Caco-2 (cell line): ENCODE measurements at regions not wholly inside any gene's neighbourhood (a gene's known extent, or its start where the extent isn't known, plus 50 kb on each side); places are given as distances from the start of the nearest gene placed in this dataset.

Source experiments
- BruUV-seq: library from RNA; stranded (reverse); fragments of 400-500 nt; replicated peaks from 2 replicates; lab custom pipeline; 2021; lab: Mats Ljungman, UMichigan
- CTCF ChIA-PET: fragments of 300-600 bp; sonication (Branson Sonifier 250); formaldehyde crosslinking; loops from one replicate; lab custom pipeline; 2022; ENCODE audit warnings: antibody characterized with exemption; lab: Charles Lee
- POLR2A ChIA-PET: fragments of 300-600 bp; sonication (Branson Sonifier 250); formaldehyde crosslinking; loops from one replicate; lab custom pipeline; 2022; ENCODE audit warnings: antibody characterized with exemption; lab: Charles Lee
- DNase-seq, 2 experiments: peaks; one replicate each; pipeline versions ENCODE4 v3.0.0 to v3.0.0-alpha.2; 2020 to 2022
- H3K27me3 ChIP-seq: replicated peaks from 2 replicates; pipeline ENCODE4 v1.6.0; 2011; ENCODE audit warnings: low read length; ENCODE audit not compliant: control insufficient read depth, insufficient read depth
- H3K36me3 ChIP-seq: 2 replicates; pipeline ENCODE4 v1.5.1; 2011; ENCODE audit warnings: low read length; ENCODE audit not compliant: control insufficient read depth, insufficient read depth
- H3K4me1 ChIP-seq: fragments of 250-450 bp; sonication (Bioruptor Pico); 2 replicates; pipeline ENCODE4 v1.5.1; 2020; ENCODE audit warnings: mild to moderate bottlenecking
- H3K4me3 ChIP-seq: 2 replicates; pipeline ENCODE4 v1.5.1; 2011; ENCODE audit warnings: low read depth, mild to moderate bottlenecking, control low read depth, low read length
- H3K9me3 ChIP-seq: fragments of 250-450 bp; sonication (Bioruptor Pico); 2 replicates; pipeline ENCODE4 v1.5.1; 2020; ENCODE audit warnings: mild to moderate bottlenecking, moderate library complexity
- H3K27ac Mint-ChIP-seq: one replicate; pipeline ENCODE4 v1.8.0; 2022; ENCODE audit warnings: mixed read lengths; ENCODE audit not compliant: unreplicated experiment
- H3K27me3 Mint-ChIP-seq: one replicate; pipeline ENCODE4 v1.8.0; 2022; ENCODE audit warnings: mixed read lengths; ENCODE audit not compliant: insufficient read depth, unreplicated experiment
- H3K36me3 Mint-ChIP-seq: one replicate; pipeline ENCODE4 v1.8.0; 2022; ENCODE audit warnings: mild to moderate bottlenecking, mixed read lengths; ENCODE audit not compliant: insufficient read depth, unreplicated experiment
- H3K4me1 Mint-ChIP-seq: one replicate; pipeline ENCODE4 v1.8.0; 2022; ENCODE audit warnings: low read depth, mixed read lengths; ENCODE audit not compliant: unreplicated experiment
- H3K4me3 Mint-ChIP-seq: one replicate; pipeline ENCODE4 v1.8.0; 2022; ENCODE audit warnings: mild to moderate bottlenecking, moderate library complexity, mixed read lengths; ENCODE audit not compliant: unreplicated experiment
- H3K9me3 Mint-ChIP-seq: one replicate; pipeline ENCODE4 v1.8.0; 2022; ENCODE audit warnings: mixed read lengths; ENCODE audit not compliant: unreplicated experiment
- intact Hi-C: fragments of 100-400 bp; cut with micrococcal nuclease; formaldehyde crosslinking; loops from one replicate; pipeline ENCODE4 v1.10.0; 2022; ENCODE audit not compliant: unreplicated experiment
- TF ChIP-seq, protein P1 (sequence below), 2 experiments: fragments of 200-600 bp in 1 of 2; IDR thresholded peaks; 1 replicate in 1 of 2; 2 replicates in 1 of 2; pipeline versions ENCODE4 v1.5.1 to v1.8.0; 2011 to 2022; ENCODE audit warnings: antibody characterized with exemption in 1 of 2, control low read depth in 1 of 2, inconsistent platforms in 1 of 2, low read depth in 1 of 2, low read length in 1 of 2, mild to moderate bottlenecking in 1 of 2, moderate library complexity in 1 of 2; ENCODE audit not compliant: insufficient read depth in 1 of 2, severe bottlenecking in 1 of 2, unreplicated experiment in 1 of 2

GRCh38 chr12:13652105-13652504, 329.3 kb downstream of the GRIN2B start:
- DNase-seq = no peak
- no peaks in the 10 kb centered on the region for H3K36me3 ChIP-seq
- Mint-ChIP-seq H3K27me3 (no peaks in the 10 kb centered on the region), H3K36me3 (peaks cover 6% of the 10 kb centered on the region), H3K27ac (no peak overlapping the region), H3K4me3 (no peak overlapping the region), H3K4me1 (no peaks in the 10 kb centered on the region), H3K9me3 (no peaks in the 10 kb centered on the region)
- no peaks in the 10 kb centered on the region for H3K9me3 ChIP-seq
- ChIA-PET POLR2A (no interaction called here), CTCF (interaction anchor here (0.6 kb wide), 1 partner anchor 9 kb away, joined by 3 read pairs; no protein-coding TSS in a partner anchor)
- H3K27me3 ChIP-seq = no peaks in the 10 kb centered on the region
- intact Hi-C loops = no loop called here
- TF ChIP-seq, protein P1, sequence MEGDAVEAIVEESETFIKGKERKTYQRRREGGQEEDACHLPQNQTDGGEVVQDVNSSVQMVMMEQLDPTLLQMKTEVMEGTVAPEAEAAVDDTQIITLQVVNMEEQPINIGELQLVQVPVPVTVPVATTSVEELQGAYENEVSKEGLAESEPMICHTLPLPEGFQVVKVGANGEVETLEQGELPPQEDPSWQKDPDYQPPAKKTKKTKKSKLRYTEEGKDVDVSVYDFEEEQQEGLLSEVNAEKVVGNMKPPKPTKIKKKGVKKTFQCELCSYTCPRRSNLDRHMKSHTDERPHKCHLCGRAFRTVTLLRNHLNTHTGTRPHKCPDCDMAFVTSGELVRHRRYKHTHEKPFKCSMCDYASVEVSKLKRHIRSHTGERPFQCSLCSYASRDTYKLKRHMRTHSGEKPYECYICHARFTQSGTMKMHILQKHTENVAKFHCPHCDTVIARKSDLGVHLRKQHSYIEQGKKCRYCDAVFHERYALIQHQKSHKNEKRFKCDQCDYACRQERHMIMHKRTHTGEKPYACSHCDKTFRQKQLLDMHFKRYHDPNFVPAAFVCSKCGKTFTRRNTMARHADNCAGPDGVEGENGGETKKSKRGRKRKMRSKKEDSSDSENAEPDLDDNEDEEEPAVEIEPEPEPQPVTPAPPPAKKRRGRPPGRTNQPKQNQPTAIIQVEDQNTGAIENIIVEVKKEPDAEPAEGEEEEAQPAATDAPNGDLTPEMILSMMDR (IDR thresholded peaks at IDR 0.05; ENCODE audit: insufficient read depth in 1 of 2, low read depth in 1 of 2, low read length in 1 of 2, severe bottlenecking in 1 of 2, unreplicated experiment in 1 of 2) = no peak
- H3K4me3 ChIP-seq = no peak overlapping the region
- BruUV-seq = no TSS peak
- H3K4me1 ChIP-seq = no peaks in the 10 kb centered on the region

GRCh38 chr12:13635709-13636108, 345.7 kb downstream of the GRIN2B start:
- CTCF ChIA-PET = no interaction called here

DNA sequence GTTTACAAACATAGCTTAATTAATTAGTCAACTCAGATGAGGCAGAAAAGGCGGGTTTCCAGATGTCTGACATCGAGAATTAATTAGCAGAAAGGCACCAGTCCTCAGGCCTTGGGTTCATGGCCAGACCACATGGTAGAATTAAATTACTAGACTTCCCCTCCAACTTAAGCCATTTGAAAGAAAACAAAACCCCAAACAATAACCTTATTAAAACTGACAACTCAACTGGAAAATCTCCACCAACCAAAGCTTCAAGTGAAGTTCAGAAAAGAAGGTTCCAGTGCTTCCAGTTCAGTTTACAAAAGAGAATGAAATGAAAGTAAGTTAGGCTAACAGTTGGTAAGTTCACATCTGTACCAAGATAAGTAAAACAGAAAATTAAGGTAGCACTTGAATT, 349.5 kb downstream of the GRIN2B start:
- Histone ChIP-seq H3K9me3 (no peaks in the 10 kb centered on the region), H3K27me3 (no peaks in the 10 kb centered on the region), H3K4me3 (no peak overlapping the region), H3K4me1 (no peaks in the 10 kb centered on the region), H3K36me3 (no peaks in the 10 kb centered on the region)
- no peak overlapping the region for H3K27ac Mint-ChIP-seq
- no TSS peak for BruUV-seq
- CTCF ChIA-PET = no interaction called here
- TF ChIP-seq, protein P1 (IDR thresholded peaks at IDR 0.05; ENCODE audit: insufficient read depth in 1 of 2, low read depth in 1 of 2, low read length in 1 of 2, severe bottlenecking in 1 of 2, unreplicated experiment in 1 of 2) = no peak
- H3K27me3 Mint-ChIP-seq = no peaks in the 10 kb centered on the region
- H3K9me3 Mint-ChIP-seq = no peaks in the 10 kb centered on the region
- H3K4me3 Mint-ChIP-seq = no peak overlapping the region
- DNase-seq = no peak
- H3K36me3 Mint-ChIP-seq = no peaks in the 10 kb centered on the region
- POLR2A ChIA-PET = no interaction called here
- no peaks in the 10 kb centered on the region for H3K4me1 Mint-ChIP-seq
- intact Hi-C loops = no loop called here

More at GRCh38 chr12:13635709-13636108, 345.7 kb downstream of the GRIN2B start:
- intact Hi-C loops = no loop called here
- no peaks in the 10 kb centered on the region for H3K36me3 Mint-ChIP-seq
- H3K9me3 ChIP-seq = no peaks in the 10 kb centered on the region
- no peaks in the 10 kb centered on the region for H3K36me3 ChIP-seq
- peaks cover 7% of the 10 kb centered on the region for H3K9me3 Mint-ChIP-seq
- H3K27me3 Mint-ChIP-seq = no peaks in the 10 kb centered on the region
- H3K27ac Mint-ChIP-seq = no peak overlapping the region
- H3K4me1 Mint-ChIP-seq = no peaks in the 10 kb centered on the region
- DNase-seq = no peak
- no peak overlapping the region for H3K4me3 ChIP-seq
- POLR2A ChIA-PET = no interaction called here
- TF ChIP-seq, protein P1 (IDR thresholded peaks at IDR 0.05; ENCODE audit: insufficient read depth in 1 of 2, low read depth in 1 of 2, low read length in 1 of 2, severe bottlenecking in 1 of 2, unreplicated experiment in 1 of 2) = no peak
- no peak overlapping the region for H3K4me3 Mint-ChIP-seq
- H3K4me1 ChIP-seq = no peaks in the 10 kb centered on the region
- no TSS peak for BruUV-seq
- H3K27me3 ChIP-seq = no peaks in the 10 kb centered on the region
